HG03378 (cell line): ENCODE measurements at regions not wholly inside any gene's neighbourhood (a gene's known extent, or its start where the extent isn't known, plus 50 kb on each side); places are given as distances from the start of the nearest gene placed in this dataset.

Experiments
- ATAC-seq: cut with Tn5 transposase; IDR thresholded peaks from one replicate; pipeline ENCODE4 v1.9.1; 2021; ENCODE audit warnings: mild to moderate bottlenecking, moderate library complexity; ENCODE audit not compliant: unreplicated experiment

DNA sequence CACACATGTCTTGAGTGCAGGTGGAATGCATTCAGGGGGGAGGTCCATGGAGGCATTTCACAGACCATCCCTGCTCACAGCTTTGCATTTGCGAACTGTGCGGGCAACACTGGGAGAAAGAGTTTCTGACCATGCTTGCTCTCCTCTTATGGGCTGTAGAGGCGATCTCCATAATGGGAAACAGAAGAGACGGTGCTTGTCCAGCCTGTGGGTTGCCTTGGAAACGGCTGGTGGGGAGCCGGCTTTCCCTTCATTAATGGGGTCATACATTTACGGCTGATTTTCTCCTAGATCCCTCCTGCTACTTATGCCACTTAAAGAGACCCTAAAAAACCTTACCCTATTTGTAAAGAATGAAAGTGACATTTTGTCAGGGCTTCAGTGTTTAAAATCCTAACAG lies 147.4 kb downstream of the SOX11 start:
- no peak for ATAC-seq

DNA sequence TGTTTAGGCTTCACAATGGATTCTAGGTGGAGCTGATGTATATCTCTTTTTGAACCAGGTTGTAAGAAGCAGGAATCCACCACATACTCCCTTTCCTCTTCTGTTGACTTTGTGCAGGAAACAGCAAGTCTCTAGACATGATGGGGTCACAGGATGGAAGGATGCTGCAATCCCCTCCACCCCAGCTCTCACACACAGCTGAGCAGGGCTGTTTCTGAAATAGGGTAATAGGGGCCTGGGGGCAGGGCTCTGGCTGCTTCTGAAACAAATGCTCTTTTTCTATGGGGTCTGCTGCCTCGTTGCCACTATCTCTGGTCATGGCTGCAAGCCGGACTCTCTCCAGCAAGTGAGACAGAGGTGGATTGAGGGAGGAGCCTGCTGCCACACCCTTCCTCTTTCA lies 148.9 kb downstream of the SOX11 start:
- ATAC-seq: no peak

DNA sequence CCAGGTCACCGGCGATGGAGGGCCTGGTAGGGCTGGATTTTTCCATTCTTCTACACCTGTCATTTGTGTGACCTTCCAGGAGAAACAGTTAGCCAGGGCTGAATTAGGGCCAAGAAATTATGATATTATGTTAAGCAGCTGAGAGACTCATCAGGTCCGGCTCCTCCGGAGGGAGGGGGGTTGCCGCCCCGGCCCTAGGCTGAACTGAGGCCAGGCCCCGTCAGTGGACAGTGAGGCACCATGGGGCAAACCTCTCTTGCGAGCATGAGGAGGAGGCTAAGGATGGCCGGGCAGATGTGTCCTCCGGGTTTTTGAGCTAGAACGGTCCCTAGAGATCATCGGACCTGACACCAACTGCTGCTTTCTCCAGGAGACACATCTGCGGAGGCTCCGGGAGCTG lies 150.1 kb downstream of the SOX11 start:
- ATAC-seq: no peak

DNA sequence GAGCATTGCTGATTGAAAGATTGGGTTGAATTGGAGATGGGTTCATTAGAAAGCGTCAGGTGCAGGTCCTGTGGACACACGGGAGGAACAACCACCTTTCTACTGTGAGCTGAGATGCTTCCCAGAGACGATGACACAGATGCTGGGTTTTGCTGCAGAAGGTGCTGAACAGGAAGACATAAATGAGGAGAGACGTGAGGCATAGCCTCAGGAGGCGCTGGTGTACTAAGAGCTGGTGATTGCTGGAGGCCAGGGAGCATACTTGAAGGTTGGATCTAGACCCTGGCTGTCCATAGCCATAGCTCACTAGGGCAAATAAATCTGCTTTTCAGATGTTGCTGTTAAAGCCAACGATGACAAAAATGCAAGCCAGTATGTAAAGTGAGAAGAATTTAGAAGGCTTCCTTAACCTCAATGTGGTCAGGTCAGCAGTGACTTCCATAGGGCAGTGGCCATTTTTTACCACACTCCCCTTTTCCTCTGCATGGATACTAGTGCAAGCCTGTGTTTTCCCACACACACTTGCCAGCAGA lies 153.7 kb downstream of the SOX11 start:
- ATAC-seq: no peak

DNA sequence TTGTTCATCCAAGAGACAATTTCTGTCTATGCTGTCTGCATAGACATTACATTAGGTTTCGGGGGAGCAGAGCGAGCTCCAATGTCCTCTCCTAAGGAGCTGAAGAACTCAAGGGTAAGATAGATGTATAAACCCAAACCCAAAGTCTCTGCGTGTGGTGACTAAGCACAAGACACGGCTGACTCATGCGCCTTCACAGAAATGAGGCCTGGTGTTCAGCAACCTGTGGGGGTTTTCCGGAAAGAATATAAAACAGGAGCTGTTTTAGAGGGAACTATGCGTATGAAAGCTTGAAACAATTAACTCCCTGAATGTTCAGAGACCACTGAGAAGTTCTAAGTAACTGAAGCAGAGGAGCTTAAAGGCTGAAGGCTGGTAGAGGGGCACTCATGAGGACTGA lies 154.7 kb downstream of the SOX11 start:
- ATAC-seq: no peak

DNA sequence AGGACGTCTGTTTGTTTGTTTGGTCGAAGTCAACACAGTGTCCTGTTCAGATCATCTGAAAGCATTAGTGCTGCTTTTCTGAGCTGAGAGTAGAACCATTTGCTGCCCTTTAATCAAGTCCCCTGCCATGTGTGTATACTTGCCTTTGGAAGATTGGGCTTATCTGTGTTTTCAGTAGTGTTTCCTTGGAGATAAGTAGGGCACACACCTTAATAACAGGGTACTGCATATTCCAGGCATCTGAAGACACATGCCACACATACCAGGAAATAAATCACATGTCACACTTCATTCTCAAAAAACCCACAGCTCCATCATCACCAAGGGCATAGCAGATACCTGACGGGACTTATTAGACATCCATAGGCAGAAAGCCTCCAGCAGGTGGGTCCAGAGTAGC lies 157.4 kb downstream of the SOX11 start:
- no peak for ATAC-seq

DNA sequence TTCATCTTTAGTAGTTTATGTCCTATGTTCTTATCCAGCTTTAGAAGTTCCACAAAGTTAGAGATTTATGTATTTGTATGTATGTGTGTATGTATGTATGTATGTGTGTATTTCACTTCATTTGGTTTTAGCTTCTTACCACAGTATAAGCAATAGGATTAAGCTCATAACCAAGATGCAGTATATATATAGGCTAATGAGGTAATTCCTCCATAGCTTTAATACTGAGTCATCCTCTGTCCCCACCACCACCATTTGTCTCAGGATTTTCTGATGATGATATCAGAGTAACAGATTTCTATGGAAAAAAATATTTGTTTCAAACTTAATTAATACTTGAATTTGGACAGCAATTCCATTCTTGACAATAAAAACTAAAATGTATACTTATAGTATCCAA lies 159.2 kb downstream of the SOX11 start:
- no peak for ATAC-seq

DNA sequence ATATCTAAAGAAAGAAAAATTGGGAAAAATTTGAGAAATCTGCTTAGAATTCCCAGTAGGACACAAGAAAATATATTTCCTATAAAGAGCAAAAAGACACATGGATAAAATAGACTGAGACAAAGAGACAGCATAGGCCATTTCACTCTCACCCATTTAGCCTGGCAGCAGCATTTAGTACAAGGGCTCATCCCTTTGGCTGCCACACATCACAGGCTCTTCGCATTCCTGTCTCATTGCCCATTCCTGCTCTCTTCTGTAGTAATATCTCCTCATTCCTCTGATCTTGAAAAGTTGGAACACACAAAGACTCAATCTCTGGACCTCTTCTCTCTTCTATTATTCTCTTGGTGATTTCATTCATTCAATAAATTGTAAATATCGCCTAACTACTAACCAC lies 162.6 kb downstream of the SOX11 start:
- ATAC-seq: no peak

DNA sequence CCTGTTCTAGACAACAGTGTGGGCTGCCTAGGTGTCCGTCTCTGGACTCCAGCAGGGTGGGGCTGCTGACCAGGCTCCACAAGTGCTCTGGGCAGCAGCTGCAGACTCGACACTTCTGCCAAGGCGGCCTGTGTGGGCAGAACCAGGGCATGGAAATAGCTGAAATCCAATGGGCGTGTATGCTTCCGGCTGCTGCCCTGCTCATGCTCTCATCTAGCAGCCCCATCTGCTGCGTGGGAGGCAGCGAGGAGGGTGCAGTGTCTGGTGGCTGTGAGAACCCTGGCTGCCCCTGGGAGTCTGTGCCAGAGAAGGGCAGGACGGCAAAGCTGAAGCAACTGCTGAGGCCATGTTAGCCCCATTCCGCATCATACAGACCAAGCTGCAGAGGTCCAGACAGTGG lies 174.9 kb downstream of the SOX11 start:
- ATAC-seq: no peak

DNA sequence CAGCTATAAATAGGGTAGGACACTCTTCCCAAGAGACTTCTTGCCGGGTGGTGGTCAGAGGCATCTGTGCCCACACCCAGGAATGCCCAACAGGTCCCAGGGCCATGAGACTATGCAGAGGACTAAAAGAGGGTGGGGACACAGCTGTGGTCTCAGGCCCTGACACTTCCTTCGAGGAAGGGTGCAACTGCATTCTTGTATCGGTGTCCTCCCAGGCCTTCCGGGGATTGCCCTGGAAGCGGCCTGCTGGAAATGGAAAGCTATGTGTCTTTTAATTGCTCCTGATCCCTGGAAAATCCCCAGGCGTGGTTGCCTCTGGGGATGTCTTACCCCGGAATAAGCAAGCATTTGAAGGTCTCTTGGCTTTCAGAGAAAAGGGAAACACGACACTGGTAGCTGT lies 176.7 kb downstream of the SOX11 start:
- no peak for ATAC-seq

DNA sequence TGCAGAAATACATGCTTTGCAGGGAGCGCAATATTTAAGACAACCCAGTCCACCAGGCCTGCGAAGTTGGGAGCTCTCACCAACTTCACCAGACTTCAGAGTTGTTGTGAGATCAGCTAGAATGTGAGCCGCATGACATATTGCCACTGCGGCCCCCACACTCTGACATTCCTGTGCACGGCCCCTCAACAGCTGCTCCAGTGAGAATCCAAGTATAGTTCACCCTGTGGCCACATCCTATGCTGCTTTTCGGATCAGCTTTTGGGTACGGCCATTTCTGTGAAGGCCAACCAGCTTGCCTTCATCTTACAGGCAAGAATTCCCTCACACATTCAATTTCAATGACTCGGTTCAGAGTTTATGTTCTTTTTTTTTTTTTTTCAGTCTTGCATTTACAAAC lies 177.8 kb downstream of the SOX11 start:
- no peak for ATAC-seq

DNA sequence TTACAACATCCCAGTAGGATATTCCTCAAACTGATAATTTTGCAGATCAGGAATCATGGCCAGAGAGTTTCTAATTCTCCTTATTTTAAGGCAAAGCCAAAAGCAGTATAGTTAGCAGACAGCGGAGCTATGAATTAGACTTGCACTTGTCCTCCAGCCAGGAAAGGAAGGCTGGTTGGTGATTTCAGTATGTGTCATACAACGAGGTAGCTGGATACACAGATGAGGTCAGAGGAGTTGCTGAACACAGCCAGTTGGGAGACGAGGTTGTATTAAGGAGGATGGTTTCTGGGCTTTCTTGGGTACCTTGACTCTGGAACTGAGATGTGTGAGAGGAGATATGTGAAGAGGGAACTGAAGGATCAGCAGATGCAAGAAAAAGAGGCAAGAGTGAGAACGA lies 185.2 kb downstream of the SOX11 start:
- ATAC-seq: no peak

DNA sequence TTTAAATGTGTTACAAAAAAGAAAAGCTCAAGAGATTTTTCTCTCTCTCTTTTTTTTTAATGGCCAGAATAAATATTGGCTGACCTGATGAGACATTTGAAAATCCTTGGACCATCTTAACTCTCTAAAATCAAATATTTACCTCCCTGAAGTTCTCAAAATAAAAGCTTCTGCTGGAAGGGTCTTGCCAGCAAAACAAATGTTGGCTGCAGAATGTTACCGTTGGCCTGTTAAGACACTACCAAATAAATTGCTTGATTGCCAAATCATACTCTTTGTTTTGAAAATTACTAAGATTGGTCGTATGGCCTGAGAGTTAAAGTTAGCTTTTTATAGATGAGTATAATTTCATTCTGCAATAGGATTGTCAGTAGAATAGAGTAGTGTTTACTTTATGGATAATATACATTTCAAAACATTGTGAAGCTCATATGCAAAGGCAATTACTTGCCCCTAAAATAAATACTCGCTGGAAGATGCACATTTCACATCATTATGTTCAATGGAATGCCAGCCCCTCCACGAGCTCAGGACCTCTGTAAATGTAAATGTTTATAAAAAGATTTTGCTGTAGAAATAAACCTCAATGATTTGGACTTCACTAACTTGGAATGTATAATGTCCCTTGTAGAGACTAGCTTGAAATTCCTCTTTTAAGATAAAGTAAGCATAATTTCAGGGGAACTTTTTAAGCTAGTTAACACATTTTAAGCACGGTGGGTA lies 193.4 kb downstream of the SOX11 start:
- ATAC-seq: no peak

DNA sequence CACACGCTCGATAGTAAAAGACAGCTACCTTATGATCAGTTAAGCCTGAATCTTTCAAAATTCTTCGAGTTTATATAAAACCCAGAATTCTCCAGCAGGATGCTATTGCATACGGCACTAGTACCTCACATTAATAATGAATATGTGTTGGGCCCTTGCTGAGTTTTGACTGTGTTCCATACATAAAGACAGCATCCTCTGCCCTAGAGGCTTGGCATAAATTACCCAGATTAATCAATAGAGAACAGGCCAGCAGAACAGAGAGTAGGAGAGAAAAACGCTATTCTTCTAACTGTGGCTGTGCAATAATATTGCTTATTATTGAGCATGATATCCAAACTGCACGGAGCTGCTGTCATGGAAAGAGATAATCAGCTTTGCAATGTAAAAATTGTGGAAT lies 194.3 kb downstream of the SOX11 start:
- no peak for ATAC-seq

DNA sequence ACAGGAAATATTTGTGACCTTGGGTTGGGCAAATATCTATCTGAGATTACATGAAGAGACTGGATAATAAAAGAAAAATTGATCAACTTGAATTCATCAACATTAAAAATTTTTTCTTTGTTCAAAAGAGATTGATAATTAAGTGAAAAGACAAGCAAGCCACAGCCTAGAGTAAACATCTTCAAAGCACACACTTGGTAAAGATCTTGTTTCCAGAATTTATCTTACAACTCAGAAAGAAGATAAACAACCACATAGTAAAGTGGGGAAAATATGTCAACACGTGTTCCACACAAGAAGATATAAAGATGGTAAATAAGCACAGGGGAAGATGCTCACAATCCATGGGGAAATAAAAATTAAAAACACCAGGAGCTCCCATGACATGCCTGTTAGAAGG lies 195.9 kb downstream of the SOX11 start:
- ATAC-seq: no peak

DNA sequence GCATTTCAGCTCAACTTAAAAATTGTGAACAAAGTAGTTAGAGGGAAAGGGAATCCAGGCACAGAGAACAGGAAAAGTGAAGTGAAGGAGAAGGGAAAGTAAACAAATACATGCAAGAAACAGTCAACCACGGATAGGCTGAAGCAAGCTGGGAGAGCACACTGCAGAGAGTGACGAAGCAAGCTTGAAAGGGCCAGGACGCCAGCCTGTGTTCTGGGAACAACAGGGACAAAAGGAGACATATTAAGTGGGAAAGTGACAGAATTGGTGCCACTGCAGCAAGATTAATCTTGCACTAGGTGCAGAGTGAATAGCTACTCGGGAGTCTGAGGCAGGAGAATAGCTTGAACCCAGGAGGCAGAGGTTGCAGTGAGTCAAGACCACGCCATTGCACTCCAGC lies 197.3 kb downstream of the SOX11 start:
- ATAC-seq: no peak

DNA sequence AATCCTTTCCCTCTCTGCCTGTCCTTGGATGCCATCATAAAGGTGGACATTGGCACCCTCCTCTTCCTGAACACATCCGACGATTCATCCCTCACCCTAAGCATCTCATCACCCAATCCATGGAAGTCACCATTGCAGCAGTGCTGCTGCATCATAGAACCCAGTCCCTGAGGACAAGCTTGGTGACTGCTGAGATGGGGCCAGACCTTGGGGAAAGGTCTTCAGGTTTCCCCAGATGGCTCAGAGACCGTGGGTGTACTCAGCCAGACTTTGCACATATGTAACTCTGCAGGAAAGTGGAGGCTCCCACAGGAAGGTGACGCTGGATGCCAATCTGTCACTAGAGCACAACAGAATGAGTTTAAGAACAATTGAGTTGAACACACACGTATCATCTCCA lies 202.2 kb downstream of the SOX11 start:
- no peak for ATAC-seq

DNA sequence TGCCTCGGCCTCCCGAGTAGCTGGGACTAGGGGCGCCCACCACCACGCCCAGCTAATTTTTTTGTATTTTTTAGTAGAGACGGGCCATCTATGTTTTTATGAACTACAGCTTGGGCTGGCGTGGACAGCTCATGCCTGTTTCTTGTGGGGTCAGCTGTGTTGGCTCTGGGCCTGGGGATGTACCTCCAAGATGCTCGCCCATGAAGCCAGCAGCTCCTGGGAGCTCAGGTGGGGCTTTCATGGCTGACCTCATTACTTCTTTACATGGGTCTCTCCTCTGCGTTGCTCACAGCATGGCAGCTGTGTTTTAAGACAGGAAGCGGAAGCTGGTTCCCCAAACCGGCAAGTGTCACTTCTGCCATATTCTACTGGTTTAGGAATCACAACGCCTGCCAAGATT lies 203.1 kb downstream of the SOX11 start:
- no peak for ATAC-seq

DNA sequence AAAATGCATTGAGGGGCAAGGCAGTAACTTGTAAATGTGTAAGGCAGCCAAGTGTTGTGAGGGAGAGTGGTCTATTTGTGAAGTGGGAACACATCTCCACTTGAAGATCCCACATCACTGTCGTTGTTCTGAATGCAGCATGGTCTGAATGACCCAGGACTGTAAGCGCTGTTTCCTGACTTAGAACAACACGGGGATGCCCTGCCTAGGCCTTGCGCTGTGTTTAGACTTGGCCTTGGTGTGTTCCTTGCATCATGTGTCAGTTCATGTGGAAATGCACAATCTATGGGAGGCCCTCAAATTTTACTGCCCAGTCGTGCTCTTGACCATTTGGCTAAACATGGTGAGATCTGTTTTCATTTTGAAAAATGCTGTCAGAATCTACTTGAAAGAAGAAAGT lies 205.1 kb downstream of the SOX11 start:
- ATAC-seq: no peak

DNA sequence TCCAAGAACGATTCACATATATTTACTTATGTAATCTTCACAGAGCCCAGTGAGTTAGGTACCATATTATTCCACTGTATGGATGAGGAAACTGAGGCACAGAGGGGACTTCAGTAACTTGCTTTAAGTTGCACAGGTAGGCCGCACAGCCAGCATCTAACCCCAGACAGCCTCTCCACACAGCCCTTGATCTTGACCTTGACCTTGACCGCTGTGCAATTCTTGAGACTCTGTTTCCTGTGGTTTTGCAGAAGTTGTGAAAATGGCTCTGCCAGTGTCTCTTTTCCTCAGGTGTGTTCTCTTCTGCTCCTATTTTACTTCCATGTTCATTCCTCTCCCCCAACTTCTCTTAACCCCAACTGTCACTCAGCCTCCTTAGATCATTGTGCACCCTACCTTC lies 206.5 kb downstream of the SOX11 start:
- no peak for ATAC-seq

DNA sequence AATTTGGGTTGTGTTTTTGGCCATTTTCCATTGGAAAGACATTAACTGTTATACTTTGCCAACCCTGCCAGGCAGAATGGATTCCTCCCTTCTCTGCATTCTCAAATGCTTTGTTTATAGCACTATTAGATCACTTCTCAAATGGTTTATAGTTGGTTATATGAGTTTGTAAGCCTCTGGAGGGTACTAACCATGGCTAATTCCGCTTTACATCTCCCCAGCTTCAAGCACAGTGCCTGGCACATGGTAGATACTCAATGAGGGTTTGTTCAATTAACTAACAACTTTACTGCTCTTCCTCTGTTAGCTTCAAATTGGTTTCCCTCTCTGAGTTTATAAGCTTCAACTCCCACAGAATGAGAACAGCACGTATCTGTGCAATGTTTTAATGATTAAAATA lies 213.5 kb downstream of the SOX11 start:
- no peak for ATAC-seq

DNA sequence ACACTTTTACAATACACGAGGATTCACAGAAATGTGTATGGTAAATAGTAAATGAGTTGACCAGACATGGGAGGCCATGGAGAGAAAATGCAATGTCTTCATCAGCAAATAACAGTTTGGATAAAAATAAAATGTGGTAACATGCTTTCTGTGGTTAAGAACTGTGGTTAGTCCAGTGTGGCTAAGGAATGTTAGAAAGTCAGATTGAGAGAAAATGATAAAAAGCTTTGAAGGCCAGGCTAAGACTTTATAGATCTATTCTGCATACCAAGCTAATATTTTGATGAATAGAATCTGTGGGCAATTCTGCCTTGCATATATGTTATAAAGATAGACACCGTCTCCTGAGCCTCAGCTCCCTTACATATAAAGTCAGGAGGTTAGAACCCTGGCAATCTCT lies 215.9 kb downstream of the SOX11 start:
- no peak for ATAC-seq

DNA sequence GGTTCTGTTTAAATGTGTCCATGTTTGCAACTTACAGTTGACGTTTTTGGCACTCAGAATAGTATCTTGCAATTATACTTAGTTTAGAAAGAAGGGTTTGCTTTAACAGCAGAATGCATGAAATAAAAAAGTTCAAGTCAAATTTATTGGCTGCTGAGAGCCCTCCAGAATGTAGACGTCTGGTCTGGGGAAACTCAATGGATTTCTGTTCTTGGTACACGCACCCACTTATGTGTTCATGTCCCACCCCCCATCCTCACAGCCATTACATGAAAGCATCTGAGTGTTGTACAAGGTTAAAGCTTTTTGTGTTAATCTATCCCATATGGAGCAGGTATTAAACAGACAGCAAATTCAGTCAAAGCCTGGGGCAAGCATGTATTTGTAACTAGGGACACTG lies 219.5 kb downstream of the SOX11 start:
- ATAC-seq: no peak
